ENCODE measurements at regions not wholly inside any gene's neighbourhood (a gene's known extent, or its start where the extent isn't known, plus 50 kb on each side); places are given as distances from the start of the nearest gene placed in this dataset.

- TF ChIP-seq CTCF (conservative IDR thresholded peaks at IDR 0.05; ENCODE audit: low read depth, low read length) (no peak), EZH2 (IDR thresholded peaks at IDR 0.05; ENCODE audit: borderline replicate concordance, low read depth, low read length, poor library complexity, severe bottlenecking) (no peak)
Observed at GRCh38 chr11:23212807-23213206, 352.5 kb upstream of the CCDC179 start.
